AML-193 (cell line): ENCODE measurements at regions not wholly inside any gene's neighbourhood (a gene's known extent, or its start where the extent isn't known, plus 50 kb on each side); places are given as distances from the start of the nearest gene placed in this dataset.

Experiments
- DNase-seq, 2 experiments: peaks; one replicate each; lab custom pipeline; 2025; lab: John Stamatoyannopoulos, UW

DNA sequence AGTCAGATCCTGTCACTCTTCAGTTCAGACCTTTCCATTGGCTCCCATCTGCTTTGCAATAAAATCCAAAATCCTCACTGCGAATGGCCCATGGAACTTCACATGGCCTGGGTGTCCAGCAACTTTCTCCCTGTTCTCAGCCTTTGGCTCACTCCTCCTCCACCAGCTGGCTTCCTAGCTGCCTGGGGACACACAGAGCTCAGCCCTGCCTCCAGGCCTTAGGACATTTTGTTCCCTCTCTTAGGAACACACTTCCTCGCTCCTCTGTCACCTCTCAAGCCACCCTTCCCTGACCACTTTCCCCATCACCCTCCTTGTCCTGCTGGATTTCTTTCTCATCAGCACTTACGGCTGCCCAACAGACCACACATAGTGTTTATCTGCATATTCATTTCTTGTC, 419.6 kb downstream of the MED13L start:
- DNase-seq, result no peak

DNA sequence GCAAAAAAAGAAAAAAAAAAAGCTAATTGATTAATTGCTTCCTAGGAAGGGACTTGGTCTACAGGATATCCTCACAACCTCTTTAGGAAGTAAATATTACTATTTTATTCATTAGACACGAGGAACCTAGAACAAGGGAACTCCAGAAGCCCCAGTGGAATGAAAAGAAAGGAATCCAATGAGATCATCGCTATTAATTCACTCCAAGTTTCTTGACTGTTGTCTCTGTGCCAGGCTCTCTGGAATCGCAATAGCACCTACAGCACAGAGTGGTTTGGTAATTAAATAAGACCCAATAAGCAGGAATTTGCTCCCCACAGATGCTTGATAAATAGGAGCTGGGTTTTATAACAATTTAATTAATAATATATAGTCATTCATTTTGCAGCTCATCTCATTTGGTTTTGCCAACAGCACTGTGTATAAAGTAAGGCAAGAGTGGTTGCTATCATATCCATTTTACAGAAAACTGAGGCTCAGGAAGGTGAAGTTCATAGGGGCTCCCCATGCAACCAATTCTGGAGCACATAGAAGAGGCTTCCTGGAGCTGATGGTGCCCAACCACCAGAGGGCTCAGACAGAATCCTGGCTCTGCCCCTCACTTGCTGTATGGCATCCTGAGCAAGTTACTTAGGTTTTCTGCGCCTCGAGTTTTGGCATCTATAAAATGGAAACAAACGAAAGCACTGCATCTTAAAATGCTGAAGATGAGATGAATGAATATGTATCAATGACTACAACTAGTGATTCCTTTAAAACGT, 420.2 kb downstream of the MED13L start:
- DNase-seq, result no peak

DNA sequence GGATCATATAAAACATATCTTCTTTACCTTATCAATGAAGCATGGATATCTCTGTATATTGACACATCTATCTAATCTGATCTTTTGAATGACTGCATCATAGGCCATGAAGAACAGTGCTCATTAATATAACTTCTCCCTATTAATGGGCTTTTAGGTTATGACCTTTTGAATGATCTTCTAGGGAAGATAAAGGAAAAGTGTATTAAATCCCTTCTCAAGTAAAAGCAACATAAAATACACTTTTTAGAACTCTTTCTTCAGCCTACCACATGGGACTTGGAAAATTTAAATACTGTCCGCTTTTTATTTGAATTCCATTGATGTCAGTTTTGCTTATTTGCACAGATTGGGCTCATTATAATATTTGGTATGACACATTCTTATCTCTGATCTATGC, 425.4 kb downstream of the MED13L start:
- no peak for DNase-seq

DNA sequence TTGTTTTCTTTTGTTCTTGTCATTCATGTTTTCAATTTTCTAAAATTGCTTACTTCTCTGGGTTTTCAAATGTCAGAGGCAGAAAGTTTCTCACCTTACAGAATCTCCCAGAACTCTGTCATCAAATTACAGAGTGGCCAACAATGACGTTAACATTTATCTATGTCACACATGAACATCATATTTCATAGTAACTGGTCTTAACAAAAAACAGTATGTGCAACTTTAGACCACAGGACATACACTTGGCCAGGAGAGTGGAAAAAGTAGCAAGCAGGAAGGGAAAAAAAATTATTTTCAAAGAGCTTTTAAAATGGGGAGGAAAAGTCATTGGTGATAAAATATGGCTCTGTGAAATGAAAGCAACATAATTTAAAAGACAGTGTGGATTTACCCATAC, 426.5 kb downstream of the MED13L start:
- no peak for DNase-seq

DNA sequence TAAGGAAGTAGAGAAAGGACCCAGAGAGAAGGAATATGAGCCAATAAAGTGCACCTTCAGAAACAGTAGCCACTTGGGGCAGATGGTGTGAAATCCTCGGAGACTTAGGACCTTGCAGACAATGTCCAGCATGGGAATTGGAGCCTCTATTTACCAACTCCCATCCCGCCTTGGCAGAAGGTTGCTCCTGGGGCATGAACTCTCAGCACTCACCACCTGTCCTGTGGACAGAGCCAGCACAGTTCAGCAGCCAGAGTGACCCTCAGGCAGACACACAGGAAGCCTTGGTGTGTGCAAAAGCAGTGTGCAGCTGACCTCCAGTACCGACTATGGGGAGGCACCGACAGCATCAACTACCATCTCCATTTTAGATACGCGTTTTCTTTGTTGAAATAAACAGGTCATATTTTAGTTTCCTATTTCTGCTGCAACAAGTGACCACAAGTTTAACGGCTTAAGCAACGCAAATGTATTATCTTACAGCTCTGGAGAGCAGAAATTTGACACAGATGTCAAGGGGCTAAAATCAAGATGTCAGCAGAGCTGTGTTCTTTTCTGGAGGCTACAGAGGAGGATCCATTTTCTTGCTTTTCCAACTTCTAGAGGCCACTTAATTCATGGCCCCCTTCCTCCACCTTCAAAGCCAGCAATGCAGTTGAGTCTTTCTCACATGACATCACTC, 428.1 kb downstream of the MED13L start:
- DNase-seq, result no peak

DNA sequence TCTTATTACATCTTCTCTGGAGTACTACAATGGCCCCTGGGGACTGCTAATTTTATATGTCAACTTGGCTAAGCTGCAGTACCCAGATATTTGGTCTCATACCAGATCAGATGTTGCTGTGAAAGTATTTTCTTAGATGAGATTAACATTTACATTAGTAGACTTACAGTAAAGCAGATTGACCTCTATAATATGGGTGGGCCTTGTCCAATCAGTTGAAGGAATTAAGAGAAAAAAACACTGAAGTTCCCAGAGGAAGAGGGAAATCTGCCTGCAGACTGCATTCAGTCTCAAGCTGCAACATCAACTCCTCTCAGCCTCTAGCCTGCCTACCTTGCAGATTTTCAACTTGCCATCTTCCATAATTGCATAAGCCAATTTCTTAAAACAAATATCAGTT, 430.1 kb downstream of the MED13L start:
- no peak for DNase-seq

DNA sequence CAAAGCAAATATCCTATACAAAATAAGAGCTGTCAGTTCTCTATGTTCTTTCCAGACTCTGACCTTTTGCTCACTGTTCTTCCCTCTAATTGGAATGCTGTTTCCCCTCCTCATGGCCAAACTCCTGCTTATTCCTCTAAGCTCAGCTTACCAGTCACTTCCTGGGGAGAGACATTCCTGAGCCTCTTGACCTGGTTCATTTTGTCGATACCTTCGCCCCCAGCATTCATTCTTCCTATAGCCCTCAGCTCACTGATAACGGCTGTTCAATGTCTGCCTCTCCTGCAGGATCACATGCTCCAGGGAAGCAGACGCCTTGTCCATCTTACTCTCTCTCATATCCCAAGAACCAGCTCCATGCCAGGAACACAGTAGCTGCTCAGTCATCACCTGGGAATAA, 431.0 kb downstream of the MED13L start:
- no peak for DNase-seq

DNA sequence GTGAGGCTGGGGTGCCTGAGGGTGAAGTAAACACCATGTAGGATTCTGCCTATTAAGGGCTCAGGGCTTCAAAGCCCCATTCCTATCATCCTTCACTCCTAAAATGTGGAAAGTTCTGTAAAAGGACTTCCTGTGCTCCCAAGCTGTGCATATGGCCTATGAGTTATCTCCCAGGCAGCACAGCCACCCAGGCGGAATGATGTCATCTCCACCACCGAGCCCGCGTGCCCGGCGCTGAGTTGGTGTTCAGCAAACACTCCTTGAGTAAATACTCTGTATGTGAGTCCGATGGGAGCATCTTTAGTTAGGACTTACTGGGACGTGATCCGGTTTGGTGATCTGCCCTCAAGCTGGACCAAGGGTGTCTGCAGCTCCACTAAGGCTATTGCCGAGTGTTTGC, 437.3 kb downstream of the MED13L start:
- DNase-seq, result no peak

DNA sequence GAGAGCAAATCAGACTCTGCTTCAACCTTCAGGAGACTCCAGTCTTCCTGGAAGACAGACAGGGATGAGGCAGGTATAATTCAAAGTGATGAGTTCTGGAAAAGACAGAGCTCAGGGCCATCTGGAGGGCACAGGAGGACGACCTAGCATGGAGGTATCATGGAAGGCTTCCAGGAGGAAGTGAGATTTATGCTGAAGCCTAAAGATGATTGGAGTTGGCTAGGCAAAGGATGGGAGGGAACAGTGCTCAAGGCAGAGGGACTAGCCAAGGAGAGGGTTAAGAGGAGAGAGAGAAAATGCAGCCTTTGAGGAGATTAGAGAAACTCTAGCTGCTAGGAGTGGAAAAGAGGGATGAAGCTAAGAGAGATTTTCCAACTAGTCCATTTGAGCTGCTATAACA, 438.5 kb downstream of the MED13L start:
- DNase-seq, result no peak

DNA sequence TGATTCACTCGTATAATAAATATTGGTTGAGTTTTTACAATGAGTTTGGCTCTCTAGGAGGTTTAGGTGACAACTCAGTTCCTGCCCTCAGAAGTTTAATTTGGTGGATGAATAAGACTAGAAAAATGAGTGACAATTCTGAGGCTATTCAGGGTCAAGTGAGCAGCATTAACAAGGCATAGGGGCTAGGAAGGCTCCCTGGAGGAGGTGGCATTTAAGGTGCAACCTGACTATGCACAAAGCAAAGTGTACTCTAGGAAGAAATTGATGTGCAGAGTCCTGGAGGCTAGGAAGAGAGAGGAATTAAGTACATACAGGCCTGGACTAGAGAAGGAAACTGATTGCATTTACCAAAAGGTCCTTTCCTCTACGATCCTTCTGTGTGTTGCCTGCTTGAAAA, 440.3 kb downstream of the MED13L start:
- no peak for DNase-seq

DNA sequence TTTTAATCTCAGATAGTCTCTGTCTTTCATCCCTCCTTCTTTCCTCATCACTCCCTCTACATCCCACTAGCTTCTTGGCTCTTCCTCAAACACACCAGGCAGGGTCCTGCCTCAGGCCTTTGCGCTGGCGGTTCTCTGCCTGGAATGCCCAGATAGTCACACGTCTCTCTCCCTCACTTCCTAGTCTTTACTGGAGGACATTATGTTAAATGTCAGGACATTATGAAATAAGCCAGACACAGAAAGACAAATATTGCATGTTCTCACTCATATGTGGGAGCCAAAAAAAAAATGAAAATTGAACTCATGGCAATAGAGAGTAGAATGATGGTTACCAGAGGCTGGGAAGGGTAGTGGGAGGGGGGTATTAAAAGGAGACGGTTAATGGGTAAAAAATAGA, 442.0 kb downstream of the MED13L start:
- DNase-seq, result no peak

DNA sequence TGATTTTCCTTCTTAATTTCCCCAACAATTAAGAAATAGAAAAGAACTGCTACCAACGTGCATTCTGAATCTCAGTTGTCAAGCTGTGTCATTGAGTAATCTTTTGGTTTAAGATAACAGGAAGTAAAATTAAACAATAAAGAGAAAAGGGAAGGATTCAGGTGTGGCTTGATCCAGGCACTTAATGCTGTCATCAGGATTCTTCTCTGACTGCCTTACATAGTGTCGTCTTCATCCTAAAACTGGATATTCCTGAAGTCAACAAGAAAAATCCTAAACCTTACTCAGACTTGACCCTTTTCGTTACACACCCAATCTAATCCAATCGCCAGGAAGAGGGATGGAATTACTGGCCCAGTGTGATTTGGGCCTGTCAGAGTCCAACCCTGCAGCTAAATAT, 443.8 kb downstream of the MED13L start:
- no peak for DNase-seq

DNA sequence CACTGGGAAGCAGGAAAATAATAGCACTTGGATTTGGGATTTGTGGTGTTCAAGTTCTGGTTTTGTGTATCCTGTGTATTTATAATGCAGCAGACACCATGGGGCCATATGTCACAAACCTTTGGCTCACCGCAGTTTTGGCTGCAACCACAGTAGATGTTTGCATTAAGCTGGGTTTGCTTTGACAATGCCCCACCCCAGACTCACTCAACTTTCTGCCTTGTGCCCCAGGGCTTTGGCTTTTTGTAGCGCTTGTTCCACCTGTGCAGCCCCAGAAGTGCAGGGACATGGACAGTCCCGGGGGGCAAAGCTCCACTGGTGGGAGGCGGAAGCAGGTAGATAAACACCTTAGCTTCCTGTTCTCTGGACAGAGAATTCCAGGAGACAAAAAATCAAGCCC, 446.9 kb downstream of the MED13L start:
- DNase-seq, result no peak

DNA sequence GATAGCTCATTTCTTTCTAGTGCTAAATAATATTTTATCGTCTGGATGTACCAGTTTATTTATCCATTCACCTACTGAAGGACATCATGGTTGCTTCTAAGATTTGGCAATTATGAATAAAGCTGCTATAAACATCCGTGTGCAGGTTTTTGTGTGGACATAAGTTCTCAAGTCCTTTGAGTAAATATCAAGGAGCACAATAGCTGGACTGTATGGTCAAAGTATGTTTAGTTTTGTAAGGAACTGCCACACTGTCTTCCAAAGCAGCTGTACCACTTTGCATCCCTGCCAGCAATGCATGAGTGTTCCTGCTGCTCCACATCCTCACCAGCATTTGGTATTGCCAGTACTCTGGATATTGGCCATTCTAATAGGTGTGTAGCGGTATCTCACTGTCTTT, 447.4 kb downstream of the MED13L start:
- DNase-seq, result no peak

DNA sequence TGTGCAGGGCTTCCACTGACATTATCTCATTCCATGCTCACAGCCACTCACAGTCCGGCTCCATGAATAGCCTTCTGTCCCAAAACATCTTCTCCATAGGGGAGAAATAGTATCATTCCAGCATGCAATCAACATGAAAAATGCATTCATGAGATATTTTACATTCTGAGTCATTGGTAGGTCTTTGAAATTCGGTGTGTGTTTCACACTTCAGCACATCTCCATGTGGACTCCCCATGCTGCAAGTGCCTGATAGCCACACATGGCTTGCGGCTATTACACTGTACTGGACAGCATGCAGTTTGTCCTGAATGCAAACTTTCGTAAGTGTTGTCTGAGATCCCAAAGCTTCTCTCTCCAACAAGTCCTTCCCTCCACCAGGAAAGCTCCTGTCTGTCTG, 449.3 kb downstream of the MED13L start:
- DNase-seq, result no peak

DNA sequence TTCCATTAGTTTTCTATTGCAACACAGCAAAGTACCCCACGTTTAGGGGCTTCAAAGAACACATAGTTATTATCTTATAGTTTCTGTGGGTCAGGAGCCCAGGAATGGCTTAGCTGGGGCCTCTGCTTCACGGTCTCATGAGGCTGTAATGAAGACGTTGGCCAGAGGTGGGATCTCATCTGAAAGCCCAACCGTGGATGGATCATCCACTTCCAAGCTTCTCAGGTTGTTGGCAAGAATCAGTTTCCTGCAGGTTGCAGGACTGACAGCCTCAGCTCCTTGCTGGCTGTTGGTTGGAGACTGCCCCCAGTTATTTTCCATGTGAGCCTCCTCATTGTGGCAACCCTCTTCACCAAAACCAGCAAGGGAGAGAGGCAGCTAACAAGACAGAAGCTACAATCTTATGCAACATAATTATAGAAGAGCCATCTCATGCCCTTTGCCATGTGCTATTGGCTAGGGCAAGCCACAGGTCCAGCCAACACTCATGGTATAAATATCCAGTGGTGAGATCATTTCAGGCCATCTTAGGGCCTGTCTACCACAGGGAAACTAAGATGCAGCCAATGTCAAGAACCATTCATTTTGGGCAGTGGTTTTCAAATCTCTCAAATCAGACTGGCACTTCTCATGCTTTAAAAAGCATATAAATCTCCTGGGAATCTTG, 452.4 kb downstream of the MED13L start:
- DNase-seq, result no peak

DNA sequence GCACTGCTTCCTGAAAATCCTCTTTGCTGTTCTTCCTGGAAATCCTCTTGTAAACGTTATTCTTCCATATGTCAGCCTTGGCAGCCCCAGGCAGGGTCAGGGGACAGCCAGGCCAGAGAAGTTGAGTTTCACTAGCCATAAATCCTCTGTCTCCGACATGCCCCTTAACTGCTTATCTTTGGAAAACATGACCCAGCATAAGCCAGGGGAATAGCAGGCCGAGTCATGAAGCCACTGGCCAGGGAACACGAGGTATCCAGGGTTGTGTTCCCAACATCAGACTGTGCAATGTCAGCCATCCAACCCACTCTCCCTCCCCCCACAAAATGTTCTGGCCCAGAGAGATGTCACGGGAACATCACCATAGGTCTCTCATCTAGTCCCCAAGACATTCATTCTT, 453.9 kb downstream of the MED13L start:
- DNase-seq, result no peak

DNA sequence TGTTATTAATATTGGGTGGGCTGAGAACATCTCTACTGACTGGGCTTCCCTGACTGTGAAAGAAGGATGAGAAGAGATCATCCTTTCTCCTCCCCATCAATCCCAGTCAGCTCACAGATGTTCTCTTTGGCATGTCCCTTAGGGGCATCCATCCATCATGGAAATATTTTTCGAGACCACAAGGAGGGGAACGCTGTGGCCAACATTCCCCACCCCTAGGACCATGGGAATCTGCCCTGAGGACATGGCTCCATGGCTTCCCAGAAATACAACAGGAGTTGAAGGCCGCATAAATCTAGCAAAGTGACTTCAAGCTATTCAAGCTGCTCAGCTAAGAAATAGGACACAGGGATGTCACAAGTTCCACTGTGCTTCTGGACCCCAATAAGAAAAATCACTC, 456.8 kb downstream of the MED13L start:
- no peak for DNase-seq

DNA sequence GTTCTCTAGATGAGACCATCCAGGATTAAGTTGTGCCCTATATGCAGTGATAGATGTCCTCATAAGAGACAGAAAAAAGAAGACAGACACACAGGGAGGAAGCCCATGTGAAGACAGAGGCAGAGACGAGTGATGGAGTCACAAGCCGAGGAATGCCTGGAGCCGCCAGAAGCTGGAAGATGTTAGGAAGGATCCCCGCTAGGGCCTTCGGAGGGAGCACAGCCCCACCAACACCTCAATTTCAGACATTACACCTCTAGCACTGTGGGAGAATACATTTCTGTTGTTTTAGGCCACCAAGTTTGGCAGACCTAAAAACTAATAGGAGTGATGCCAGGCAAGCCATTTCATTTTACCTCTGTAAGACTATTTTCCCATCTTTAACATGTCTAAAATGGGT, 458.5 kb downstream of the MED13L start:
- DNase-seq, result no peak

DNA sequence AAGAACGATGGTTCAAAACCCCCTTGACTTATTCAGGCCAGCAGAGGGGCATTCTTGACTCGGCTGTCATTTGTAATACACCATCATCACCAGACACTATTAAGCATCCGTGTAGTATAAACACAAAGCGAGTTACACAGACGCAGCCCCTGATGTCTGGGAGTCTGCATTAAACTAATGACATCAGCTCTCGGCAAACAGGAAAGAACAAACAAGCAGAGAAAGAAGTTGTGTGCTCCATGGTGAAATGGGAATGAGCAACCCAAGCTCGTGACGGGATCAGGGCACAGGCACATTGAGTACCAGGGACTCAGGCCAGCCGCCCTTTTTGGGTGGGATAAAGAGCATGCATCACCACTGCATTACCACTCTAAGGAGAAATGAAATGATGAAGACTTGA, 460.1 kb downstream of the MED13L start:
- no peak for DNase-seq

DNA sequence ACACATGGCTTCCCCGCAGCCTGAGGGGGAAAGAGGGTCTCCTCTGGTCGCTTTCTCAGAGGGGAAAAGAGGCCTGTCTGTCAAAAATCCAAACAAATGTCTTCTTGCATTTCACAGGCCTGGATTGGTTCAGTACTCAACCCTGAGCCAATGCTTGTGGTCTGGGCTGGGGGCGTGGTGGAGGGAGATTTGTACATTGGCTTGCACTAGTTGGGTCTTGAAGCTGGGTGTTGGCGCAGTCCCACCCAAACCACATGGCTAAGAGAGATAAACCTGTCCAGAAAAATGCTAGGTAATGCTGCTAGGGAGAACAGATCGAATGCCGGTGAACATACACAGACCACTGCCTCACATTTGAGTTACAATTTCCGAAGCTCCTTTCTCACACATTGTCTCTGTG, 461.6 kb downstream of the MED13L start:
- DNase-seq, result no peak

DNA sequence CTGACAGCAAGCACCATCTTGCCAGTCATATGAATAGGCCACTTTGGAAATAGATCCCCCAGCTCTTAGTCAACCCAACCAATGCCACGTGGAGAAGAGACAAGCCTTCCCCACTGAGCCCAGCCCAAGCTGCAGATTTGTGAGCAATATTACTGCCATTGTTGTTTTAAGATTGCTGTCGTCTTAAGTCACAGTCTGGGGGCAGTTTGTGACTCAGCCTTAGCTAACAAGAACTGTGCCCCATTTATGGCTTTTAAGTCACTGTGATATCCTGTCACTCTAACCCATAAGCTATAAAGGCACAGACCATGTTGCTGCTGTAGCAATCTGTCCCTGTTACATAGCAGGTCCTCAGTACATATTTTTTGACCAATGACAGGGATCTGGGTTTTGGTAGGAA, 464.2 kb downstream of the MED13L start:
- no peak for DNase-seq

DNA sequence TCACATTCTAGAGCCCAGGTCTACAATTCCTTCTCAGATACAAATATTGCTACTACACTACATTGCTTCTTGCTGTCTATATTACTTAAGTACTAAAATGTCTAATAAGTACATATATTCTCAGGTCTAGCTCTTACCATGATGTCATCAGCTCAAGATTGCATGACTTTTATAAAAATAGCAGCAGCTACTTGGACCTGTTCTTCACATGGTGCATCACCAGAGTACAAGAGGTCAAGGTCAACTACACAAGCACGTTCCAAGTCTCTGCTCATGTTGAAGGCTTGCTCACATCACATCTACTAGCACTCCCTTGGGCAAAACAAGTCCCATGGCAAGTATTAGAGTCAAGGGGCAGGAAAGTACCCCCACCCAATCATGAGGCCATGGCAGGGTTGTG, 465.6 kb downstream of the MED13L start:
- DNase-seq, result no peak

DNA sequence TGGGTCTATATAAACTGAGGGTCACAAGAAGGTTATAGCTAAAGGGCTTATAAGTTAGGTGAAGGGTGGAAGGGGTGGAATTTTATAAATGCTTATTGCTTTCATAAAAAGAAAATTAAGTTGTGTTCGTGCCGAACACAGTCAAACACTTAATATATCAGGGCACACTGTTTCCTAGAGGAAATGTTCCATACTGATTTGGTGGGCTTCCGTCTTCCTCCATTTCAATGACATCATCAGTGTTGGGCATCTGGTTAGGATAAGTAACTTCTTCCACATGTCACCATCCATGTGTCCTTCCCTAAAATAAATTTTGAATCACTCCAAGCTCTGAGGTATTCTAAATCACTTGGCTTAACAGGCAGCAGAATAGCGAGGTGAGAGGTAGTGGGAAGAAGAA, 466.4 kb downstream of the MED13L start:
- DNase-seq, result no peak
